ENCODE measurements at regions not wholly inside any gene's neighbourhood (a gene's known extent, or its start where the extent isn't known, plus 50 kb on each side); places are given as distances from the start of the nearest gene placed in this dataset.
A peak's percentile ranks its signal among the peaks of the same experiment; 100 is the strongest.

DNA sequence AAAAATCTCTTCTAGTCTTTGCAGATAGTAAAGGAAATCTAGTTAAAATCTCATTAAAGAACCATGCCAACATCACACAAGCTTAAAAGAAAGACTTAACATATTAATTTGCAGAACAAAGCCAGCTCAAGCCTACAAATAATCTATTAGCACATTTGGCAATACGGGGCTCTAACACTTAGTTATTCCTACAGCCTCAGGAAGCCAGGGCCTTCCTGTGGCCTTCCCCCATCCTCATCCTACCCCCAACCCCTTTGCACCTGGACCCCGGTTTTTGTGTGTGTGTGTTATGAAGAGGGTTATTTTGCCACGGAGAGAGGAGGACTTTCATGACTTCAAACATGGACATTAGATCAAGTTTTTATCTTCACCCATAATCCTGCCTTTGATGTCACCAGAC, 64.6 kb downstream of the FOXB2 start:
- DNase-seq, result no peak

DNA sequence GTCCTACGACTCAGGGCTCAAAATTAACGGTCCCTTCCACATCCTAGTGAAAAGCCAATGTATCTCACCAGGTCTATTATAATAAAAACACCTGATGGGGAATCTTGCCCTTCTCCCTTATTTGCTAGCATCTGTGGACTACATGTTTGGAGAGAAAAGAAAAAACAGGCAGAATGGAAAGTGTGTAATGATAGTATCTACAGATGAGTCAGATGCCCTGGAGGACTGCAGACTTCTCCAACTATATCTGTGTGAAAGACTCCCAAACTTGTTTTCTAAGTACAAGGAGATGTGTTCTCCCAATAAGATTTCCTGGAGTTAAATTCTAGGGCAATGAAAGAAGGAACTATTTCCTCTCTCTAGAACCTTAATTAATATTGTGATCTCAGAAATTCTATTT, 66.0 kb downstream of the FOXB2 start:
- DNase-seq, result no peak

DNA sequence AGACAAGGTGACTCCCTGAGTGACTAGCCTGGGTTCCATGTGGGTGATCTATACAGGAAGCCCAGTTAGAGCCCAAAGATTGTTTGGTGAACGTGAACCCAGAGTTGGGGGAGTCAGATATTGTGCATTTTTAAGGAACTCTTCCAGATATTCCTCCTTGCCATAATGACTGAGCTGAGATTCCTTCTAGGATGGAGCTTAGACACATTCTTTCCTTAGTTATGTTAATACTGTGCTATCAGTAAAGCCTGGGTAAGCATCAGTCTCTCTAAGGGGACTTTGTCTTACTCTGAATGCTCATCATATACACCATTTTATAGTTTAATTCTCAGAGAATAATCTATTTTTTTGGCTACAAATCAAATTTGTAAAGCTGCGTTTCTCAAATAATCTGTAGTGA, 68.1 kb downstream of the FOXB2 start:
- DNase-seq, result no peak

- peak in 1 of 2 donors; percentile 1 for DNase-seq
Measured at GRCh38 chr9:77092536-77092935, 73.1 kb downstream of the FOXB2 start.

DNA sequence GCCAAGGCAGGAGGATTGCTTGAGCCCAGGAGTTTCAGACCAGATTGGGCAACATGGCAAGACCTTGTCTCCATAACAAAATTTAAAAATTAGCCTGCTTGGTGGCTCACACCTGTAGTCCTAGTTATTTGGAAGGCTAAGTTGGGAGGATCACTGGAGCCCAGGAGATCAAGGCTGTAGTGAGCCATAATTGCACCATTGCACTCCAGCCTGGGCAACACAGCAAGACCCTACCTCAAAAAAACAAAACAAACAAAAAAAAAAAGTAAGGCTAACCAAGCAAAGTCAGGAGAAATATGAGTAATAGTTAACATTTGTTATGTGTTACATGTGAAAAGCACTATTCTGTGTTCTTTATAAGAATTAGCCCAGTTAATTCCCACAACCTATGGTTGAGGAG, 74.7 kb downstream of the FOXB2 start:
- DNase-seq, result no peak

DNA sequence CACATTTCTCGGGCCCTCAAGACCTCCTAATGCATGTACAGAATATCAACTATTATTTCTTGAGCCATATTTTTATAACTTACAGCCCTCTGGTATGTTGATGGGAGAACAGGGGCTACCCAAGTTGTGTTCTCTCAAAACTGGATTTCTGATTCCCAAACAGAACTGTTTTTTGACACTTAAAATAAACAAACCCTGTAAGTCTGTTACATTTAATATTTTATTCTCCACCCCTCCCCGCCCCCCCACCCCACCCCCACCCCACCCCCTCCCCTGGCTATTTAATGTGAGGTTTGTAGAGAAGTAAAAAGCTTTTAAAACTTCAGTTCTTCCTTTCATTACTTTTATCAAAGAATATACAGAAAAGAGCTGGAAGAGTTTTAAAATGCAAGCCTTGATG, 77.9 kb downstream of the FOXB2 start:
- DNase-seq, result no peak

- no peak for DNase-seq
Measured at GRCh38 chr9:77099388-77099787, 77.9 kb upstream of the VPS13A start.

GRCh38 chr9:77111408-77111807, 65.9 kb upstream of the VPS13A start:
- no peak for DNase-seq

DNA sequence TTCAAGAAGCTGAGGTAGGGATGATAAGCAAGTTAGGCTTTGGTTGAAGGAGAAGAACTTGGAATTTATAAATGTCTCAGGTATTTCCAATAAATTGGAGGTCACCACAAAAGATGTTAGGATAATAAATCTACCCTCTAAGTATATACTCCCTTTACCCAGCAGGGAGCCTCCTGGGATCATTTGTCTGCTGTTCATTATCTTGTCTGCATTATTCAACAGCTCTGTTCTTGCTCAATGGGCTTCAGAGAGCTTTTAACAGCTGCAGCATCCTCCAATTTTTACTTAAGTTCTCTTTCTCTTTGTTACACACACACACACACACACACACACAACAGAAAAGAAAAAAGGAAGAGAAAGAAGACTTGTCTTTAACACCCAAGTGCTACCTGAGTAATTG, 51.7 kb upstream of the VPS13A start:
- DNase-seq, result no peak

DNA sequence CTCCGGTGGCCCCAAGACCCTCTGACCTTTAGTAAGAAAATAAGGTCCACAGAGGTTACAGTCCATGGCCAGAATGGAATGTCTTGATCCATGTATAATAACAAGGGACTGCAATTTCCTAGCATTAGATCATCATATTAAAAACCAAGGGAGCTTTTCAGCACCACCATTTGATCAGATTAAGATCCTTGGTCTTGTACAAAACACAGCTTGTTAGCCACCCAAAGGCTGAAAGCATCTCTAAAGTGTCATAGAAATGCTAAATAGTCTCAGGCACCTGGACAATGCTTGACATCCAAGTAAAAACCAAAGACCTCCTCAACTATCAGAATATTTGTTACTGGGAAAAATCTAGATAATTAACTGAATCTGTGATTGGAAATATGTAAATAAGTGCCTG, 50.3 kb upstream of the VPS13A start:
- no peak for DNase-seq

Data from right lung (tissue), 2 donors.